ENCODE measurements at regions not wholly inside any gene's neighbourhood (a gene's known extent, or its start where the extent isn't known, plus 50 kb on each side); places are given as distances from the start of the nearest gene placed in this dataset.

DNA sequence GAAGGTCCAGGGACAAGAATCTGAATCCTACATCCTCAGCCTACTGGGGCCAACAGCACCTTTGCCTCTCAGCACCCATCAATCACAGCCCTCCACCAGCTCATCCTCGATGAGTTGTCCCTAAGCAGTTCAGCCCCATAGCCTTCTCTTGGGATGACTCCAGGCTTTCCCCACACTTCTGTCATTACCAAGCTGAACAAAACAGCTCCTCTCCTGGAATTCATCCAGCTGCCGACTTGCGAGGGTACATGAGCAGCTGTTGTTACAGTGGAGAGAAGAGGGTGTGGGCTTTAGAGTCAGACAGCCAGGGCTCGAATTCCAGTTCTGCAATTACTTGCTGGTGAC lies 69.0 kb upstream of the THBS1 start:
- TF ChIP-seq POLR2A (IDR thresholded peaks at IDR 0.05) (no peak), CTCF (IDR thresholded peaks at IDR 0.05) (no peak)
